ENCODE measurements at regions not wholly inside any gene's neighbourhood (a gene's known extent, or its start where the extent isn't known, plus 50 kb on each side); places are given as distances from the start of the nearest gene placed in this dataset.
"Not testable (repeated sequence)": the region's sequence is repeated elsewhere in the genome, so short reads cannot be mapped to it uniquely, and the experiment has no call there.

DNA sequence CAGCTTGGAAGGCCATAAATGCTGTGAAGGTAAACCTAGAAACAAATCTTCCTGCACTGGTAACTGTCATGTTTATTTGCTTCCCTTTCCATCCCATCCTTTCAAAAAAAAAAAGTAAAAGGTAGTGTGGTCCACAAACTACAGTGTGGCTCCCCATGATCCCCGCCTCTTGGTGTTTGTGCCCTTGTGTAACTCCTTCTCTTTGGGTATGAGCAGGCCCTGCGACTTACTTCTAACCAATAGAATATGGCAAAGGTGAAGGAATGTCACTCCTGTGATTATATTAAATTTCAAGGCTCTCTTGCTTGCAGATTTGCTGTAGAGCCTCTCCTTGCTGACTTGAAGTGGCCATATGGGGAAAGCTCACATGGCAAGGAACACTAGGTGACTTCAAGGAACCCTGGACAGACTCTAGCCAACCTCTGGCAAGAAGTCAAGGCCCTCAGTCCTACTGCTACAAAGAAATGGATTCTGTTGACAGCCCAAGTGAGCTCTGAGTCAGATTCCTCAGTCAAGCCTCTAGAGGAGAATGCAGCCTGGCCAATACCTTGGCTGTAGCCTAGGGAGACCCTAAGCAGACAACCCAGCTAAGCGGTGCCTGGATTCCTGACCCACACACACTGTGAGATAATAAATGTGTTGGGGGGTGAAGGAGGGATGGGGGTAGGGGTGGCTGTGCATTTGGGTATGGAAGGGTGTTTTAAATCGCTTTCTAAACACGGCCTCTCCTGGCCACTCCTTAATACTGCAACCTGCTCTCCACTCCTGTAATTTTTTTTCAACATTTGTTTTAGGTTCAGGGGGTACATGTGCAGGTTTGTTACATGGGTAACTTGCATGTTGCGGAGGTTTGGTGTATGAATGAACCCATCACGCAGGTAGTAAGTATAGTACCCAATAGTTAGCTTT is 115.0 kb upstream of the NBPF9 start:
- TF ChIP-seq, protein P1, sequence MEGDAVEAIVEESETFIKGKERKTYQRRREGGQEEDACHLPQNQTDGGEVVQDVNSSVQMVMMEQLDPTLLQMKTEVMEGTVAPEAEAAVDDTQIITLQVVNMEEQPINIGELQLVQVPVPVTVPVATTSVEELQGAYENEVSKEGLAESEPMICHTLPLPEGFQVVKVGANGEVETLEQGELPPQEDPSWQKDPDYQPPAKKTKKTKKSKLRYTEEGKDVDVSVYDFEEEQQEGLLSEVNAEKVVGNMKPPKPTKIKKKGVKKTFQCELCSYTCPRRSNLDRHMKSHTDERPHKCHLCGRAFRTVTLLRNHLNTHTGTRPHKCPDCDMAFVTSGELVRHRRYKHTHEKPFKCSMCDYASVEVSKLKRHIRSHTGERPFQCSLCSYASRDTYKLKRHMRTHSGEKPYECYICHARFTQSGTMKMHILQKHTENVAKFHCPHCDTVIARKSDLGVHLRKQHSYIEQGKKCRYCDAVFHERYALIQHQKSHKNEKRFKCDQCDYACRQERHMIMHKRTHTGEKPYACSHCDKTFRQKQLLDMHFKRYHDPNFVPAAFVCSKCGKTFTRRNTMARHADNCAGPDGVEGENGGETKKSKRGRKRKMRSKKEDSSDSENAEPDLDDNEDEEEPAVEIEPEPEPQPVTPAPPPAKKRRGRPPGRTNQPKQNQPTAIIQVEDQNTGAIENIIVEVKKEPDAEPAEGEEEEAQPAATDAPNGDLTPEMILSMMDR (IDR thresholded peaks at IDR 0.05 in 2 of 3, conservative IDR thresholded peaks at IDR 0.05 in 1 of 3; ENCODE audit: control insufficient read depth in 2 of 3, extremely low read depth in 1 of 3, insufficient read depth in 1 of 3, low read depth in 3 of 3, low read length in 3 of 3): not testable (repeated sequence)
- not testable (repeated sequence) for TF ChIP-seq EZH2 (IDR thresholded peaks at IDR 0.05; ENCODE audit: borderline replicate concordance, control insufficient read depth, low read depth, low read length); RCOR1 (conservative IDR thresholded peaks at IDR 0.05; ENCODE audit: low read depth, low read length); GABPA (IDR thresholded peaks at IDR 0.05; ENCODE audit: low read depth); MXI1 (IDR thresholded peaks at IDR 0.05; ENCODE audit: low read depth, low read length); NFYB (IDR thresholded peaks at IDR 0.05; ENCODE audit: insufficient read depth, low read depth, low read length); BHLHE40 (IDR thresholded peaks at IDR 0.05; ENCODE audit: borderline replicate concordance in 1 of 2, low read depth in 2 of 2, low read length in 1 of 2); KDM1A (IDR thresholded peaks at IDR 0.05; ENCODE audit: borderline replicate concordance); ASH2L (IDR thresholded peaks at IDR 0.05; ENCODE audit: borderline replicate concordance, low read depth); TCF7 (IDR thresholded peaks at IDR 0.05; ENCODE audit: borderline replicate concordance); POLR2AphosphoS5 (IDR thresholded peaks at IDR 0.05; ENCODE audit: low read length)
- TF ChIP-seq, protein P2, sequence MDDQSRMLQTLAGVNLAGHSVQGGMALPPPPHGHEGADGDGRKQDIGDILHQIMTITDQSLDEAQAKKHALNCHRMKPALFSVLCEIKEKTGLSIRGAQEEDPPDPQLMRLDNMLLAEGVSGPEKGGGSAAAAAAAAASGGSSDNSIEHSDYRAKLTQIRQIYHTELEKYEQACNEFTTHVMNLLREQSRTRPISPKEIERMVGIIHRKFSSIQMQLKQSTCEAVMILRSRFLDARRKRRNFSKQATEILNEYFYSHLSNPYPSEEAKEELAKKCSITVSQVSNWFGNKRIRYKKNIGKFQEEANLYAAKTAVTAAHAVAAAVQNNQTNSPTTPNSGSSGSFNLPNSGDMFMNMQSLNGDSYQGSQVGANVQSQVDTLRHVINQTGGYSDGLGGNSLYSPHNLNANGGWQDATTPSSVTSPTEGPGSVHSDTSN (IDR thresholded peaks at IDR 0.05; ENCODE audit: insufficient replicate concordance, low read depth, low read length): not testable (repeated sequence)

Data from GM12878 (cell line).